Stromal cell of bone marrow (primary cell): ENCODE measurements at regions not wholly inside any gene's neighbourhood (a gene's known extent, or its start where the extent isn't known, plus 50 kb on each side); places are given as distances from the start of the nearest gene placed in this dataset.
"Not testable (repeated sequence)": the region's sequence is repeated elsewhere in the genome, so short reads cannot be mapped to it uniquely, and the experiment has no call there.

Experiments
- DNase-seq: peaks from one replicate; pipeline ENCODE4 v3.0.0-alpha.2; 2012; ENCODE audit warnings: low read depth

DNA sequence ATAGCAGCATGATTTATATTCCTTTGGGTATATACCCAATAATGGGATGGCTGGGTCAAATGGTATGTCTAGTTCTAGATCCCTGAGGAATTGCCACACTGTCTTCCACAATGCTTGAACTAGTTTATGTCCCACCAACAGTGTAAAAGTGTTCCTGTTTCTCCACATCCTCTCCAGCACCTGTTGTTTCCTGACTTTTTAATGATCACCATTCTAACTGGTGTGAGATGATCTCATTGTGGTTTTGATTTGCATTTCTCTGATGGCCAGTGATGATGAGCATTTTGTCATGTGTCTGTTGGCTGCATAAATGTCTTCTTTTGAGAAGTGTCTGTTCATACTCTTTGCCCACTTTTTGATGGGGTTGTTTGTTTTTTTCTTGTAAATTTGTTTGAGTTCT is 54.0 kb upstream of the GPR89A start:
- not testable (repeated sequence) for DNase-seq

DNA sequence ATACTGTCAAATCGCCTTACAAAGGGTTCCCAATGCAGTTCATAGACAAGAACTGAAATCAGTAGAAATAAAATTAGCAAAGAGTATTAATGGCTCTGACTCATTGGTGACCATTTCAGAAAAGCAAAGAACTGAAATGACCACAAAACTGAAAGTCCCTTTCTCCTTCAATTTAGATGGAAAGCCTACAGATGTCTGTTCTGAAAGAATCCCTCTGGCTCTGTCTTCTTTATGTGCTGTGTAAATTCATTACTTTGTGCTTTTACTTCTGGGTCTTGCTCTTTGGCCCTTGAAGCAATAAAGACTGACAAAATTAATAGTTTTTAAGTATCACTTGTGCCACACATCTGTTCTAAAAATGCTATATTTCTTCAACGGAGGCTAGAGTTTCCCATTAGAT is 62.7 kb upstream of the GPR89A start:
- no peak for DNase-seq

DNA sequence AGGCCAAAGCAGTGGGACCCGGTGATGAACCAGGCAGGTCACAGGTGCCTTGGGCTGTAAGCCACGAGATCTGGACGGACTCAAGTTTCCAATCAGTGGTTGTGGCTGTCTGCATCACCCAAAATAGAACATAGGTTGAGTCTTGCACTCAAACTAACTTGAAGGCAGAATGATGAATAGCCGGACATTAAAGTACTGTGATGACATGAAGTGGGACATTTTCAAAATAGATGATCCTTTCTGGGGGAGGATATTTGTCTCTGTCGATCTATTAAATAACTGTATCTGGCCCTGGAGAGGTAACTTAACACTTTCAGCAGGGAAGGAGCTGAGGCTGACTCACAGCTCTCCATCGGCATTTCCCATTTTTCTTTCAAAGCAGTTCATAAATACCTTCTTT is 66.1 kb upstream of the GPR89A start:
- not testable (repeated sequence) for DNase-seq

DNA sequence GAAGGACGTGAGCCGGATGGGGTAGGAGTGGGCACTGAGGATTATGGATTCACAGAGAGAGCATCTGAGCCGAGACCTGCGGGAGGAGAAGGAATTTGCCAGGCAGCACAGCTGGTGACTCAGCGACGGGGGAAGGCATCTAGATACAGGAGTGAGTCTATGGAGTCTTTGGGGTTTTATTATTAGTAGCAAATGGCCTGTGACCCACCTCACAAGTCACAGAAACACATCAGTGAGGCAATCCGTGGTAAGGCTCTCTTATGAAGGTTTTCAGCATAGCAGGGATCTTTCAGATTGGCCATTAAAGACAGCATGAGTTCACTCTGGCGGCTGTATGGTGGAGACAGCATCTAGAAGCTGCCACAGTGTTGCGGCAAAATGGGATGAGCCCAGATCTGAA is 66.5 kb upstream of the GPR89A start:
- peak; percentile 35 for DNase-seq

DNA sequence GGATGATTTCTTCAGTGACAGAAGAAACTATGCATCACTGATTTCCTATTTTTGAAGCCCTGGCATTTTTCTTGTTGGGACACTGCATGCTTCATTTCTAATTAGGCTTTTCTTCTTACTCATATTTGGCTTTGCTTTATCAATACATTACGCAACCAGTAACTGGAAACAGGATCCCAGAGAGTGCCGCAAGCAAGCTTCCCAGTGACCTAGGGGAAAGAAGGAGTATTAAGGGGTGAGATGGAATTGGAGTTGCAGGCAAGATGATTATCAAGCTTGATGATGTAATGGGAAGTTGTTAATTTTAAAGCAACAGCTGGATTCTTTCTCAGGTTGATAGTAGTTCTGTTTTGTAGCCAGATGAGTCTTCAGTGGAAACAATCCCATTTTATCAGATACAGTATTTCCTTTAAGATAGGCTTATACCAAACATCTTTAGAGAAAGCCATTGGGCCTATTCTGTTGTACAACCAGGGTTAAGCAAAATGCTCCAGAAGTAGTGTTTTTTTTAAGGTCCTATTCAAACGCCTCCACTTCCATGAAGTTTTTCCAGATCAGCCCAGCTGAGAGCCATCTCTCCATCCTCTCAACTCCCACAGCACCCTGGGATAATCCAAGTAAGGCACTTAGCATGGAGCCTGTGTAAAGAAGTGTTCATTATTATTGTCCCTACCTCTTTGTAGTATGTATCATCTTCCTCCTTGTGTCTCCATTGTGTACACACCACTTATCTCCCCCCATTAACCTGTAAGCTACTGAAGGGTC is 69.5 kb upstream of the GPR89A start:
- DNase-seq, result peak; percentile 33

DNA sequence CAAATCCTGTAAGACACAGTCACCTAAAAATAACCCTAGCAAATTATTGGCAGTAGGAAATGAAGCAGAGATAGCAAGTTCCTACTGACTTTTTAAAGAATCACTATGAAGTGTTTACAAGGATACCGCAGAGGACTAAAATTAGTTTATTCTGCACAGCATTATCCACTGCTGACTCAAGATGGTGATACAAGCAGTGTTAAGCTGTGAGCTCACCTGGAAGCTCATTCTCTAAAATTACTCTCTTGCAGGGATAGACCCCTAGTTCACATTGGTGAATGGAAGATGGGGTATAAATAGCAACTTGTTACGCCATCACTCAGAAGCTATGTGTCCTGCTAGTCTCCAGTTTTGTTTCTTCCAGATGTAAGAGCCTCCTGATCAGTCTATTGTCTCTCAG is 70.8 kb upstream of the GPR89A start:
- DNase-seq, result peak; percentile 13

DNA sequence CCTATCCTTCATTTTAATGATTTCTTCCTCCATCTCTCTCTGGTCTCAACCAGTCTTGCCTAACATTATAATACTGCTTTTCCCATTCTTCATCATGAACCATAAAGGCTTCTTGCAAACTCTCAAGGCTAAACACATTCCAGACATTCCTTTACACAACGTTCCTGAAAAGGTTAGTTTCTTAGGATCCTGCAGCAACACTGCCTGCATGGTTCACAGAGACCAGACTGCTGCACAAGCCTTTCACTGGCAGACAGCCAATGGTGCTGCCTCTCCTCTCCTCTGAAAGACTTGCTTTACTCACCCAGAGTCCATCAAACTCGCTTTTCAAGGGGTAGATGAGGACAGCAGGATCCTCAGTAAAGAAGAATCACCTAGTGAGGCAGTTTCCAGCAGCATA is 72.3 kb upstream of the GPR89A start:
- peak; percentile 13 for DNase-seq

DNA sequence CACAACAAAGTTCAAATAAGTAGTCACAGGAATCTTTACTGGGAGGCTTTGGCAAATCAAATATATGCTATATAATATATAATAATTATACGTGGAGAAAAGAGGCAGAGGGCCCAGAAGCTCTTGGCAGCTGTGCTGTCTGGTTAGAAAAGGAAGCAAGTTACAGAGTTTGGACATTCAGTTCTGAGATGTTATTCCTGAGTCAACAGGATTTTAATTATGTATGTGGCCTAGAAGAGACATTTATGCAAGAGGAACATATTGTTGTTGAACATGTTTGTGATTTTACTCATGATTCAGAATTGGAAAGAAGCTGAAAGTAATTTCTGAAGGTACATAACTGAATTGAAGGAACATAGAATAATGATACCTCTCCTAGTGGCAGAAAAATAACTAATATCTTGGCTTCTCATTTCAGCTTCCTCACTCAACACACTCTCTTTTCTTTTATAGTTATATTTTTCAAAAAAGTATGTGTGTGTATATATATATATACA is 79.7 kb upstream of the GPR89A start:
- DNase-seq, result not testable (repeated sequence)

DNA sequence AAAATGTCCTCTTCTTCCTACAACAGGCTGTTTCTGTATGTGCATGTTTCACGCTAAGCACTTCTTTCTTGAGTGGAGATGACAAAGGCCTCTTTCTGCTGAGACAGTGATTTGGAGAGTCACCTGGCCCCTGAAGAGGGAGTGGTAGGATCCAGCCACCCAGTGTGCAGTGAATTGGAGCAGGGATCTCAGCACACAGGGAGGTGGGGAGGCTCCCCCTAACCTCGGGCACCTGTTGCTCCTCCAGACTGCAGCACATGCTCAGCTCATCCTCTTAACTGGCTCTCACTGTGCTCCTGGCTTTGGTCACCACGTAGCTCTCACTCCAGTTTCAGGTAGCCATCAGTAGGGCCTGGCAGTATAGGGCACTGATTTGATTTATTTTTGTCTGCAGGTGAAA is 87.6 kb upstream of the GPR89A start:
- not testable (repeated sequence) for DNase-seq

DNA sequence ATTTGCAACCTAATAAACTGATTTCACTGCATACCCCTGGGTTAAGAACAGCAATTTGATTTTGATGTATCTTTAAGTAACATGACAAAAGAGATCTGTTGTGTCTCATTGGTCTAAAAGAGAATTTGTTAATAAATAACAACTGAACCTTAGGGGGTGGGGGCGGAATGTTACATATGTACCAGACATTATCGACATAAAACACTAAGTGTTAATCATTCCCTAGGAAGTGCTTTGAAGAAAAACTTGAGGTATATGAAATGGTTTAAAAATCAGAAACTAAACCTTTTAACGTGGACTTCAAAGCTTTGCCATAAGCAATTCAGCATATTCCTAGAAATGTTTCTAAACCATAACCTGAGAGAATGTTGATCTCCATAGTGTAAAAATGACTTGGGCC is 88.5 kb upstream of the GPR89A start:
- not testable (repeated sequence) for DNase-seq

DNA sequence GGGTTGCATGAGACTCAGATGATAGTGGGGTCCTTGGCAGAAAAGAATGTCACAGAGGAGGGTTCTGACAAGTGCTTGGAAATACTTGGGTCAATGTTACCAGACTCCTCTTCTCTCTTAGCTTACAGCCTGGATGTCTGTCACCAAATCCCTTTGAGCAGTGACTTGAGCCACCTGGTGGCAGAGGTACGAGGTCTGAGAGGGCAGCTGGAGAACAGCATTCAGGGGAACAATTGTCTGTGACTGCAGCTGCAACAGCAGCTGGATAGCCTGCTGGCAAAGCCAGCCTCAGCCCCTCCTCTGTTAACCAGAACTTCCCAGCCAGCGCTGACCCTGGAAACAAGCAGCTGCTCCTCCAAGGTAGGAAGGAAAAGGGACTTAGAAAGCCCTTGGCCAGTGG is 87.6 kb upstream of the NBPF20 start:
- not testable (repeated sequence) for DNase-seq

DNA sequence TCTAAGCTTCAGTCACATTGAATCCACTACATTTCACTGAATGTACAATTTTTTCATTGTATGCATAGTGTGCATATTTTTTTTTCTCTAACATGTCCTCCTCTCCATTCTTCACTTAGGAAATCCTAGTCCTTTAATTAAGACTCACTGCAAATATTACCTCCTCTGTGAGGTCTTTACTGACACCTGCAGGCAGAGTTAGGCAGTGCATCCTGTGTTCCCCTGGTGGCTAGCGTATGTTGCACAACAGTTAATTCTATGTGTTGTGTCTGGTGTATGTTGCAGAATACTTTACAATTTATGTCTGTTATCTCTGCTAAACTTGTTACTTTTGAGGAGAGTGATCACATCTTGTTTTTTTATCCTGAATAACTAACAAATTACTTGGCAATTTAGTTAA is 82.7 kb upstream of the NBPF20 start:
- not testable (repeated sequence) for DNase-seq

DNA sequence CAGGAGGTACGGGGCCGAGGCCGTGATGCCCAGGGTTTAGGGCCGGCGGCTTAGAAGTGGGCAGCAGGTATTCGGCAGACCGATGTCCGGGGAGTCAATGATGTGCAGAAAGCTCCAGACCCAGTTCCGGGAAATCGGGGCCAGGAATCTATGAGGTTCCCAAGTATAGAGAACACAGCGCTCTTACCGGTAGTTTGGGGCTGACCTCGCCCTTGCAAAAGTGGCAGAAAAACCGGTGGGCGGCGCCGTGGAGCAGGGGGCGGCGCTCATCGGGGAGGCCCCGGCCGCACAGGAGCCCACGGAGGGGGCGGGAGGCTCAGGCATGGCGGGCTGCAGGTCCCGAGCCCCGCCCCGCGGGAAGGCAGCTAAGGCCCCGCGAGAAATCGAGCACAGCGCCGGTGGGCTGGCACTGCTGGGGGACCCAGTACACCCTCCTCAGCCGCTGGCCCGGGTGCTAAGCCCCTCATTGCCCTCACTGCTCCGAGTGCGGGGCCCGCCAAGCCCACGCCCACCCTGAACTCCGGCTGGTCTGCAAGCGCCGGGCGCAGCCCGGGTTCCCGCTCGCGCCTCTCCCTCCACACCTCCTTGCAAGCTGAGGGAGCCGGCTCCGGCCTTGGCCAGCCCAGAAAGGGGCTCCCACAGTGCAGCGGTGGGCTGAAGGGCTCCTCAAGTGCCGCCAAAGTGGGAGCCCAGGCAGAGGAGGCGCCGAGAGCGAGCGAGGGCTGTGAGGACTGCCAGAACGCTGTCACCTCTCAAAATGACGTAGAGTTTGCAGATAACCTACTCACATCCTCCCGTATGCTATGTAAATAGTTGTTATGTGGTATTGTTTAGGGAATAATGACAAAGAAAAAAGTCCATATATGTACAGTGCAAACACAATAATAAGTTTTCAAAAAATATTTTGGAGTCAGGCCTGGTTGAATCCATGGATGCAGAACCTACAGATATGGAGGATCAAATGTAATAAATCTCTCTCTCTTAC is 80.6 kb upstream of the NBPF20 start:
- DNase-seq, result not testable (repeated sequence)

DNA sequence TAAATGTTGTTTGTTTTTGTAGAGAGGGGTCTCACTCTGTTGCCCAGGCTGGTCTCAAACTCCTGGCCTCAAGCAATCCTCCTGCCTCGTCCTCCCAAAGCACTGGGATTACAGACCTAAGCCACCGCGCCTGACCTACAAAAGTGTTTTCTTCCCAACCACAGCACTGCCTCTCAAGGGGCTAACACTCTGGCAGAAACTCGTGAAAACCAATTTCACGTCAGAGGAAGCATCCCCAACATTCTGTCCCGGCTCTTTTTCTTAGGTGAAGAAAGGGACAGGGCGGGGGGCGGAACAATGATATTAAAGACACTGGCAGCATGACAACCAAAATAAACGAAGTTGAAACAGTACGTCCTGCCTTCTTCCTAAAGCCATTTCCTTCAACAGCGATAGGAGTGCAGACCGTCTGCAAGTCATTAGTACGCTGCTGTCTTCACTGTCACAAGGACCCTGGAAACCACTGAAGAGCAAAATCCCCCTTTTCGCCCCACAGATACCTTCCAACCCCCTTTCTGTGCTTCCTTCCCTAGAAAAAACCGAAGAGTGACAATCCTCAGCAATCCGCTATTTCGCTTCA is 79.5 kb upstream of the NBPF20 start:
- DNase-seq, result not testable (repeated sequence)

DNA sequence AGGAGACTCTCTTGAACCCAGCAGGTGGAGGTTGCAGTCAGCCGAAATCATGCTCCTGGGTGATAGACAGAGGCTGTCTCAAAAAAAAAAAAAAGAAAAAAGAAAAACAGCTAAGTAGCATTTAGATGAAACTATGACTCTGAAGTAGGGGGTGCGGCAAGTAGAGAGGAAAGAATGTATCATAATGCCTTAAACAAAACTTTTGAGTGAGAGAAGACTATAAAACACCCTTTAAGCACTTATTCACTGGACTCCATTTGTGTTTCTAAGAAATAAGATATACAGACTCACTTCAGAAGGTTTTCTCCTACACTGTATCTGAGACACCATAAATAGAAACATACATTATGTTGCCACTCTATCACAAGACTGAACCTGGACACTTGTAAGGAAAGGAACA is 78.9 kb upstream of the NBPF20 start:
- not testable (repeated sequence) for DNase-seq

DNA sequence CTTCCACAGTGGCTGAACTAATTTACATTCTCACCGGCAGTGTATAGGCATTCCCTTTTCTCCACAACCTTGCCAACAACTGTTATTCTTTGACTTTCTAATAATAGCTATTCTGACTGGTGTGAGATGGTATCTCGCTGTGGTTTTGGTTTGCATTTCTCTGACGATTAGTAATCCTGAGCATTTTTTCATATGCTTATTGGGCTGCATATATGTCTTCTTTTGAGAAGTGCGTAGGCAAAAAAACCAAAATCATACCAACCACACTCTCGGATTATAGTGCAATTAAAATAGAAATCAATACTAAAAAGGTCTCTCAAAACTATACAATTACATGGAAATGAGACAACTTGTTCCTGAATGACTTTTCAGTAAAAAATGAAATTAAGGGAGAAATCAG is 74.8 kb upstream of the NBPF20 start:
- not testable (repeated sequence) for DNase-seq

DNA sequence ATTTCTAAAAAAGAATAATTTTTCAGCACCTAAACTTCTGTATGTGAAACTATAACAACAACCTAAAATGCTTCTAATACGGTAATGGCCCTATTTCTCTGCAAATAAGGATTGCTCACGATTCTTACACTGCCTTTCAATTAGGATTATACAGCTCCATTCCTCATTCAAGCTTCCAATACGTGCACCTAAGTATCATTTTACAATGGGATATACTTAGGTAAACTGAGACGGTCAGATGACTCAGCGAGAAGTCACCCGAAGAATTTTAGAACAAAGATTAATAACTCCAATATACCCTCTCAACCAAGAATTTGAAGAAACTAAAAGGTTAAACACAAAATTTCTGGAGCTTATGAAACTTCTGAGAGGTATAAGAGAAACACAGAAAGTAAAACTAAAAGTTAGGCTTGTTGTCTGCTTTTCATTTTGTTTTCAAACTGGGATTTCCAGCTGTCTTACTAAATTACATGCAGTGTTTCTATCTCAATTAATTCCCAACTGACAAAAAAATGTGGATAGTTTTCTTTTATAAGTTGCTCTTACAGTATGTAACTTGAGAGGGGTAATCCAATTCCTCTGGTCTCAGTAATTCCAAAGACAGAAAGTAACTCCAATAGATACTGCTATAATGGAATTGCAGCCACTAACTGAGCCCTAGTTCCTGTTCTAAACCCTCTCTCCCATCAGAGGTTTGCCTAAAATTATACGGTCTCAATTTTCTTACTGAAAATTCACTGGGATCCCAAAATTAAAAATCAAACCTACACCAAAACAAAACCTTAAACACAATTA is 69.9 kb upstream of the NBPF20 start:
- not testable (repeated sequence) for DNase-seq

DNA sequence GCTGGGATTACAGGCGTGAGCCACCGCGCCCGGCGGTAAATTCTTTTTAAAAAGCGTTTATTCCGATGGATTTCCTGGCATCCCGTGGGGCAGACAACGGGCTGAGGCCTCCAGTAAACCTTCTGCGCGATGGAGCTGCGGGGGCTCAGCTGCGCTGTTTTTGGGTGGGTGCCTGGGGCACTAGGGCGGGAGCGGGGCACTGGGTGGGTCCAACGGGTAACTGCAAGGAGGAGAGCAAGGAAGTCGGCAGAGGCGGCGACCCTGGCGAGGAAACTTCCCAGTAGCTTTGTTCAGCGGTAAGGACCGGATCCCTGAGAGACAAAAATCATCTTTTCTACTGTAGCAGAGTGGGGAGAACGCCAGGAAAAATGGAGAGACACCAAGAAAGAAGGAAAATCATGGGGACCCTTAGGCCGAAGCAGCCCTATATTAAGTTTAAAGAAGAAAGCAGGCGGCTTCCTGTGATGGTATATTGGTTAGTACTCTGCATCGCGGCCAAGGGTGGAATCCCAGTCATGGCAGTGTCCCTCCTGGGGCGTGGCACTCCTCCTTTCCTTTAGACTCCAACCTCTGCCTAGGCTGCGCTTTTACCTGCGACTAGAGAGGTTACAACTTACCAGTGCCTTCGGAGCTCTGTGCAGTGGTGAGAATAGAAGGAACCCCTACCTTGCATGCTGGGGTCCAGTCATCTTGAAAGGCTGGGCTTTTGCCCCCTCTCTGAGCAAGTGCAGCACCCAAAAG is 63.0 kb upstream of the NBPF20 start:
- not testable (repeated sequence) for DNase-seq

DNA sequence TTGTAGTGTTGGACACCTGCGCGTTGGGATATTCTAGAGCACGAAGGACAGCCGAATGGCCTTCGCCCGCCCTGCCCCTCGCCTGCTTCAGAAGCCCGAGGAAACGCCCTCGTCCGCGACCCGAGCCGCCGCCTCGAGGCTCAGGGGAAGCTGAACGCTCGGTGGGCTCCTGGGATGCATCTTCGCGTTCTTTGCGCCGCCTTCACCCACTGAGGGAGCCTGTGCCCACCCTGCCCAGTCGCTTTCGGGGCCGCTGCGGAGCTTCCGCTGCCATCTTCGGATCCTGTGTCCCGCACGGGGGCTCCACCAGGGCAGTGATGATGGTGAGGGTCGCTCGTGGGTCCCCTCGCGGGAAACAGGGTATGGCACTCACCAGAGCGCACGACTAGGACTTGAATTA is 61.8 kb upstream of the NBPF20 start:
- DNase-seq, result not testable (repeated sequence)

DNA sequence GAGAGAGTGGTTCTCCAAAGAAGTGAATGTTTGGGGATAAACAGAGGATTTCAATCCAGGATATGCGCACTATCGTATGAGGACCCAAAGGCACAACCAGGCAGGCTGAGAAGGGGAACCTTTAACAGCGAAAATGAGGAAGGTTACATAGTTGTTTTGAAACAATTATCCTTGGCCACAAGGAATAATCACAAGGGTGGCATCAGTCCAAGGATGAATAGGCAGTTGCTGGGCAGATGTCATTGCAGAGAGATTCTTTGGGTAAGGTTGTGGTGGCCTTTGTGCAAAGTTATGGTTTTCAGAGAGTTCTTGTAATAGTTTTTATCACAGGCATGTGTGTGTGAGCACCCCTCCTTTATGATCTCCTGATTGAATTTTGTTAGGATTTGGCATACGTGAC is 58.9 kb upstream of the NBPF20 start:
- DNase-seq, result not testable (repeated sequence)
